ENCODE measurements at regions not wholly inside any gene's neighbourhood (a gene's known extent, or its start where the extent isn't known, plus 50 kb on each side); places are given as distances from the start of the nearest gene placed in this dataset.

GRCh38 chr12:47303995-47304560 is 224.3 kb upstream of the AMIGO2 start:
- DNase-seq: no peak

- DNase-seq: no peak
Measured at GRCh38 chr12:47303207-47303606, 223.4 kb upstream of the AMIGO2 start.

- peak; percentile 34 for DNase-seq
Measured at GRCh38 chr12:47302111-47302671, 222.4 kb upstream of the AMIGO2 start.

- no peak for DNase-seq
Measured at GRCh38 chr12:47299586-47299985, 219.8 kb upstream of the AMIGO2 start.

GRCh38 chr12:47297993-47298392 is 218.2 kb upstream of the AMIGO2 start:
- no peak for DNase-seq

- no peak for DNase-seq
Measured at GRCh38 chr12:47296828-47297227, 217.1 kb upstream of the AMIGO2 start.

- DNase-seq: no peak
Measured at GRCh38 chr12:47293406-47293805, 213.6 kb upstream of the AMIGO2 start.

GRCh38 chr12:47286676-47287075 is 206.9 kb upstream of the AMIGO2 start:
- DNase-seq: no peak

All from activated naive CD4-positive, alpha-beta T cell treated with Interleukin-2 at 50 U/mL for 16 hours (primary cell).